CD8-positive, alpha-beta memory T cell (primary cell): ENCODE measurements at regions not wholly inside any gene's neighbourhood (a gene's known extent, or its start where the extent isn't known, plus 50 kb on each side); places are given as distances from the start of the nearest gene placed in this dataset.

Source experiments
- CTCF ChIA-PET: fragments of 350-600 bp; sonication (Branson Sonifier 250); formaldehyde crosslinking; loops from one replicate; lab custom pipeline; 2021; ENCODE audit warnings: antibody characterized with exemption; lab: Charles Lee
- POLR2A ChIA-PET: fragments of 350-600 bp; sonication (Branson Sonifier 250); formaldehyde crosslinking; loops from one replicate; lab custom pipeline; 2021; ENCODE audit warnings: antibody characterized with exemption; lab: Charles Lee
- DNase-seq, 5 donors: peaks; one replicate each; pipeline versions ENCODE4 v3.0.0 to v3.0.0-alpha.2; 2020 to 2022; ENCODE audit warnings: mixed read lengths in 1 of 5
- H3K27ac ChIP-seq: one replicate; pipeline ENCODE4 v1.7.0; 2013; ENCODE audit warnings: low read depth, mild to moderate bottlenecking, low read length, moderate library complexity
- H3K27me3 ChIP-seq: 2 replicates; pipeline ENCODE4 v1.7.0; 2013; ENCODE audit warnings: low read length, mild to moderate bottlenecking; ENCODE audit not compliant: insufficient read depth, poor library complexity, severe bottlenecking
- H3K36me3 ChIP-seq: 2 replicates; pipeline ENCODE4 v1.7.0; 2013; ENCODE audit warnings: mild to moderate bottlenecking, low read length, moderate library complexity; ENCODE audit not compliant: insufficient read depth
- H3K4me1 ChIP-seq: 2 replicates; pipeline ENCODE4 v1.7.0; 2013; ENCODE audit warnings: mild to moderate bottlenecking, low read length, moderate library complexity; ENCODE audit not compliant: insufficient read depth
- H3K4me3 ChIP-seq: 2 replicates; pipeline ENCODE4 v1.7.0; 2013; ENCODE audit warnings: mild to moderate bottlenecking, low read length
- H3K9me3 ChIP-seq: 2 replicates; pipeline ENCODE4 v1.7.0; 2013; ENCODE audit warnings: mild to moderate bottlenecking, low read length
- H3K27ac Mint-ChIP-seq, 8 donors: one replicate each; pipeline ENCODE4 v1.8.0; 2020 to 2021; ENCODE audit warnings: mixed read lengths in 8 of 8, mild to moderate bottlenecking in 6 of 8, inconsistent platforms in 3 of 8, moderate library complexity in 3 of 8
- H3K27me3 Mint-ChIP-seq, 2 donors: one replicate each; pipeline ENCODE4 v1.8.0; 2020 to 2021; ENCODE audit warnings: mixed read lengths in 2 of 2, mild to moderate bottlenecking in 1 of 2, moderate library complexity in 1 of 2
- H3K36me3 Mint-ChIP-seq, 3 donors: one replicate each; pipeline ENCODE4 v1.8.0; 2020 to 2021; ENCODE audit warnings: mixed read lengths in 3 of 3, inconsistent platforms in 1 of 3, mild to moderate bottlenecking in 1 of 3
- H3K4me1 Mint-ChIP-seq, 3 donors: one replicate each; pipeline ENCODE4 v1.8.0; 2020 to 2021; ENCODE audit warnings: mixed read lengths in 3 of 3, inconsistent platforms in 1 of 3, mild to moderate bottlenecking in 1 of 3
- H3K4me3 Mint-ChIP-seq, 7 donors: one replicate each; pipeline ENCODE4 v1.8.0; 2020 to 2021; ENCODE audit warnings: mixed read lengths in 7 of 7, mild to moderate bottlenecking in 6 of 7, moderate library complexity in 4 of 7, inconsistent platforms in 2 of 7
- H3K9me3 Mint-ChIP-seq, 5 donors: one replicate each; pipeline ENCODE4 v1.8.0; 2020 to 2022; ENCODE audit warnings: mixed read lengths in 5 of 5, mild to moderate bottlenecking in 3 of 5, moderate library complexity in 2 of 5, inconsistent platforms in 1 of 5

DNA sequence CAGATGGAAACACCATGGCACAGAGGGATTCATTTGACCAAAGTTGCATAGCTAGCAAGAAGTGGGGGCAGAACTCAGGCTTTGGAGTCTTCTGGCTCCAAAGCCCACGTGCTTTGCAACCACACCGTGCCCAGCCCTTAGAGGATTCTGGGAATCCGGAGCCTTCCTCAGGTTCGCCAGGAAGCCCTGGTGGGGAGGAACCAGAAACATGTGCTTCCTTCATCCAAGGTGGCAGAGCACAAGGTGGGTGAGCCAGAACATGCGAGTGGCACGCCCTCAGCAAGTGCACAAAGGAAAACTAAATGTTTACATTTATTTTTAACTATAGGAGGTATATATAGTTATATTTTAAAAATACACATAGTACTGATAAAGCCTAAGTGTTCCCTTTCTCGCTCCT, 151.9 kb upstream of the NECTIN1 start:
- Mint-ChIP-seq H3K27me3 (peaks cover 3 to 21% of the 10 kb centered on the region in 2 donors), H3K9me3 (no peaks in the 10 kb centered on the region), H3K36me3 (no peaks in the 10 kb centered on the region), H3K4me3 (no peak overlapping the region), H3K27ac (no peak overlapping the region), H3K4me1 (no peaks in the 10 kb centered on the region)
- H3K4me1 ChIP-seq = no peaks in the 10 kb centered on the region
- DNase-seq = no peak
- H3K27ac ChIP-seq = no peak overlapping the region
- ChIA-PET POLR2A (no interaction called here), CTCF (no interaction called here)
- H3K4me3 ChIP-seq = no peak overlapping the region
- H3K27me3 ChIP-seq = no peaks in the 10 kb centered on the region
- H3K9me3 ChIP-seq = no peaks in the 10 kb centered on the region
- H3K36me3 ChIP-seq = no peaks in the 10 kb centered on the region

DNA sequence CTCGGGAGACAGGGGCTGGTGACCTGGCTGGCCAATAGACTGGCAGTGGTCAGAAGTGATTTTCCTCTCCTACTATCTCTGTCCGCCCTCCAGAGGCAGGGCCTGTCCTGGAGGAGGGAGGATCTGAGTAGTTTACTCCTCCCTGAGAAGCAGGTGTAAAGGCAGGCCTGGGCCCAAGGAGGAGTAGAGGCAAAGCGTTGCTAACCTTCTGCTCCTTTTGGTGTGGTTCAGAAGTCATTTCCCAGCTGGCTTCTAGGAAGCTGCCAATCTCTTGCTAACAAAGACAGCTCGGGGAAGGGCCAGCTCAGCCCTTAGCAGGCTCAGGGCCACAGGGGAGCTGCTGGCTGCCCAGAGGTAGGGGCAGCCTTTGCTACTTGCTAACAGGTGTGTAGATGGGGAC, 151.1 kb upstream of the NECTIN1 start:
- no peak overlapping the region for H3K4me3 Mint-ChIP-seq
- CTCF ChIA-PET = no interaction called here

GRCh38 chr11:119878990-119879389, 150.0 kb upstream of the NECTIN1 start:
- Histone ChIP-seq H3K36me3 (no peaks in the 10 kb centered on the region), H3K27ac (no peak overlapping the region), H3K4me1 (no peaks in the 10 kb centered on the region), H3K4me3 (no peak overlapping the region), H3K9me3 (no peaks in the 10 kb centered on the region), H3K27me3 (no peaks in the 10 kb centered on the region)
- H3K27ac Mint-ChIP-seq = no peak overlapping the region
- ChIA-PET POLR2A (no interaction called here), CTCF (no interaction called here)
- H3K27me3 Mint-ChIP-seq = peaks cover 0 to 16% of the 10 kb centered on the region in 2 donors
- H3K4me1 Mint-ChIP-seq = no peaks in the 10 kb centered on the region
- no peak for DNase-seq
- no peak overlapping the region for H3K4me3 Mint-ChIP-seq
- H3K36me3 Mint-ChIP-seq = no peaks in the 10 kb centered on the region
- no peaks in the 10 kb centered on the region for H3K9me3 Mint-ChIP-seq

More for the DNA sequence above, 151.1 kb upstream of the NECTIN1 start:
- H3K4me3 ChIP-seq = no peak overlapping the region
- no peaks in the 10 kb centered on the region for H3K9me3 ChIP-seq
- no peaks in the 10 kb centered on the region for H3K4me1 ChIP-seq
- Mint-ChIP-seq H3K4me1 (no peaks in the 10 kb centered on the region), H3K27ac (no peak overlapping the region), H3K36me3 (no peaks in the 10 kb centered on the region), H3K27me3 (peaks cover 3 to 18% of the 10 kb centered on the region in 2 donors), H3K9me3 (no peaks in the 10 kb centered on the region)
- POLR2A ChIA-PET = no interaction called here
- no peak for DNase-seq
- no peaks in the 10 kb centered on the region for H3K27me3 ChIP-seq
- no peak overlapping the region for H3K27ac ChIP-seq
- no peaks in the 10 kb centered on the region for H3K36me3 ChIP-seq

DNA sequence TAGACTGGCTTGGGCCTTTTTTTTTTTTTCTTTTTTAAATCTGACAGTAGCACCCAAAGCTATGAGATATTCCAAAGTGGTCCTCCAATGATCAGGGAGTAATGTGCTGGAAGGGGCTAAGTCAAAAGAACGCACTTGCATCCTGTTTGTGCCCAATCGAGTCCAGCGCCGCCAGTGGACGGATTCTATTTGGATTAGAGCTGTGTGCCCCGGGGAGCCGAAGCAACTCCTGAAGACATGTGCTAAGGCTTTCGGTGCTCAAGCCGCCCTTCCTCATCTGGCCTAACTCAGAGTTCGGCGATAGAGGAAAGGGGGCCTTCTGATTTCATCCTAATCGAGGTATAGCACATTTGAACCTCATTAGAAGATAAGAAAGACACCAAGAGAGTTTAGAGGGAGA, 147.8 kb upstream of the NECTIN1 start:
- ChIA-PET CTCF (no interaction called here), POLR2A (no interaction called here)
- Histone ChIP-seq H3K27me3 (no peaks in the 10 kb centered on the region), H3K36me3 (no peaks in the 10 kb centered on the region), H3K4me3 (no peak overlapping the region), H3K4me1 (no peaks in the 10 kb centered on the region), H3K9me3 (no peaks in the 10 kb centered on the region), H3K27ac (no peak overlapping the region)
- Mint-ChIP-seq H3K4me3 (no peak overlapping the region), H3K36me3 (no peaks in the 10 kb centered on the region), H3K27ac (no peak overlapping the region), H3K27me3 (peaks cover 0 to 12% of the 10 kb centered on the region in 2 donors), H3K4me1 (no peaks in the 10 kb centered on the region), H3K9me3 (no peaks in the 10 kb centered on the region)
- DNase-seq = no peak

GRCh38 chr11:119875841-119876600, 147.0 kb upstream of the NECTIN1 start:
- Histone ChIP-seq H3K4me3 (no peak overlapping the region), H3K27me3 (no peaks in the 10 kb centered on the region), H3K4me1 (no peaks in the 10 kb centered on the region), H3K9me3 (no peaks in the 10 kb centered on the region), H3K36me3 (no peaks in the 10 kb centered on the region), H3K27ac (no peak overlapping the region)
- H3K4me3 Mint-ChIP-seq = no peak overlapping the region
- H3K36me3 Mint-ChIP-seq = no peaks in the 10 kb centered on the region
- H3K4me1 Mint-ChIP-seq = no peaks in the 10 kb centered on the region
- no peak for DNase-seq
- no peaks in the 10 kb centered on the region for H3K9me3 Mint-ChIP-seq
- ChIA-PET CTCF (no interaction called here), POLR2A (no interaction called here)
- H3K27me3 Mint-ChIP-seq = peaks cover 0 to 12% of the 10 kb centered on the region in 2 donors
- H3K27ac Mint-ChIP-seq = peak overlapping the region in 1 of 8 donors; percentile 14

DNA sequence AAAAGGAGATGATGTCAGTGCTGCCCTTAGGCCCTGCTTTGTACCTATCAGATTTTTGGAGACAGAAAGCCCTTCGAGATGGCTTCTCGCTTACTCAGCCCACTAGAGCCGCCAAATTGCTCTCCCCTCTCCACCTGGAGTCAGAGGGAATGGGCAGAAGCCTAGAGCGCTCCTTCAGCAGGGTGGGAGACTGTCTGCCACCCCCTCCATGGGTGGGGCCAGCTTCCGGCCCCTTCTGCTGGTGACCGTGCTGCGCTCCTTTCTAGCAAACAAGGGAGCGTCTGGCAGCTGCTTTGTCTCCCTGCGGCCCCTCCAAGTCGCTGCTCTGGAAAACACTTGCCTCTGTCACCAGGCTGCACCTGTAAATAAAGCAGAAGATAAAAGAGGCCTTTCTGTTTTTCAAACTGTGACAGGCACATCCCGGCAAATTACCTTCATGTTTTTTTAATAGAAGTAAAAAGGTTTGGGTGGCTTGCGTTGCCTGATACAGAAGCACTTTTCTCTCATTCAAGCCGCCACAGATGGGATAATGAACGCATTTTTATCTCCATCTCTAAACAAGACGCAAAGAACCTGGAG, 145.7 kb upstream of the NECTIN1 start:
- no peaks in the 10 kb centered on the region for H3K36me3 Mint-ChIP-seq
- ChIA-PET CTCF (no interaction called here), POLR2A (no interaction called here)
- Histone ChIP-seq H3K27ac (no peak overlapping the region), H3K4me3 (no peak overlapping the region), H3K27me3 (no peaks in the 10 kb centered on the region), H3K9me3 (no peaks in the 10 kb centered on the region), H3K4me1 (no peaks in the 10 kb centered on the region), H3K36me3 (no peaks in the 10 kb centered on the region)
- H3K4me3 Mint-ChIP-seq = no peak overlapping the region
- H3K27me3 Mint-ChIP-seq = peaks cover 0 to 11% of the 10 kb centered on the region in 2 donors
- no peaks in the 10 kb centered on the region for H3K4me1 Mint-ChIP-seq
- no peak for DNase-seq
- no peak overlapping the region for H3K27ac Mint-ChIP-seq
- no peaks in the 10 kb centered on the region for H3K9me3 Mint-ChIP-seq

- no peaks in the 10 kb centered on the region for H3K27me3 ChIP-seq
- CTCF ChIA-PET = no interaction called here
- H3K4me1 ChIP-seq = no peaks in the 10 kb centered on the region
- H3K4me1 Mint-ChIP-seq = no peaks in the 10 kb centered on the region
- peaks cover 0 to 9% of the 10 kb centered on the region in 2 donors for H3K27me3 Mint-ChIP-seq
- H3K4me3 Mint-ChIP-seq = no peak overlapping the region
- H3K36me3 Mint-ChIP-seq = no peaks in the 10 kb centered on the region
- no peak overlapping the region for H3K4me3 ChIP-seq
- no peaks in the 10 kb centered on the region for H3K9me3 ChIP-seq
- POLR2A ChIA-PET = no interaction called here
- H3K36me3 ChIP-seq = no peaks in the 10 kb centered on the region
- H3K9me3 Mint-ChIP-seq = no peaks in the 10 kb centered on the region
- H3K27ac ChIP-seq = no peak overlapping the region
- no peak for DNase-seq
- H3K27ac Mint-ChIP-seq = no peak overlapping the region
Observed at GRCh38 chr11:119873761-119874421, 144.9 kb upstream of the NECTIN1 start.

- no peak overlapping the region for H3K27ac Mint-ChIP-seq
- POLR2A ChIA-PET = no interaction called here
- no peaks in the 10 kb centered on the region for H3K4me1 Mint-ChIP-seq
- H3K4me3 Mint-ChIP-seq = no peak overlapping the region
- H3K36me3 Mint-ChIP-seq = no peaks in the 10 kb centered on the region
- no peaks in the 10 kb centered on the region for H3K4me1 ChIP-seq
- H3K9me3 ChIP-seq = no peaks in the 10 kb centered on the region
- no peak overlapping the region for H3K27ac ChIP-seq
- CTCF ChIA-PET = no interaction called here
- no peak overlapping the region for H3K4me3 ChIP-seq
- H3K27me3 Mint-ChIP-seq = peaks cover 0 to 9% of the 10 kb centered on the region in 2 donors
- no peak for DNase-seq
- no peaks in the 10 kb centered on the region for H3K9me3 Mint-ChIP-seq
- no peaks in the 10 kb centered on the region for H3K36me3 ChIP-seq
- H3K27me3 ChIP-seq = no peaks in the 10 kb centered on the region
Observed at GRCh38 chr11:119872611-119873310, 143.8 kb upstream of the NECTIN1 start.
